Lower leg skin (tissue), 3 donors: ENCODE measurements at regions not wholly inside any gene's neighbourhood (a gene's known extent, or its start where the extent isn't known, plus 50 kb on each side); places are given as distances from the start of the nearest gene placed in this dataset.

Source experiments
- POLR2A ChIP-seq, 2 donors: fragments of 450-650 bp; IDR thresholded peaks; one replicate each; pipeline ENCODE4 v1.6.1; 2016 to 2017; ENCODE audit warnings: antibody characterized with exemption in 2 of 2, mild to moderate bottlenecking in 1 of 2, moderate library complexity in 1 of 2
- TF ChIP-seq, protein P1 (sequence below), 3 donors: fragments of 450-650 bp; IDR thresholded peaks; one replicate each; pipeline ENCODE4 v1.5.1; 2016; ENCODE audit warnings: antibody characterized with exemption in 3 of 3, mild to moderate bottlenecking in 3 of 3, moderate library complexity in 2 of 3

DNA sequence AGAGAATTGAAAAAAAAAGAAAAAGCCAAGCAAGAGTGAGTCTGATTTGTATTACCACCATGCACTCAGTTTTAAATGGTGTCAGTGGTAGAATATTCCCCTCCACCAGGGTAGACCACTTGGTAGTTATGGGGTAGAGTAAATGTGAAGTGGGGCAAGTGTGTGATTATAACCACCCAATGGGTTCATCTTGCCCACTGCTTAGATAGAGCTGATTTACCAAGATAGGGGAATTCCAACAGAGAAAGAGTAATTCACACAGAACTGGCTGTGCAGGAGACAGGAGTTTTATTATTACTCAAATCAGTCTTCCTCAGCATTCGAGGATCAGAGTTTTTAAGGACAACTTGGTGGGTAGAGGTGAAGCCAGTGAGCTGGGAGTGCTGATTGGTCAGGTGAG is 113.3 kb upstream of the RAI14 start:
- TF ChIP-seq POLR2A (IDR thresholded peaks at IDR 0.05): no peak
- TF ChIP-seq, protein P1, sequence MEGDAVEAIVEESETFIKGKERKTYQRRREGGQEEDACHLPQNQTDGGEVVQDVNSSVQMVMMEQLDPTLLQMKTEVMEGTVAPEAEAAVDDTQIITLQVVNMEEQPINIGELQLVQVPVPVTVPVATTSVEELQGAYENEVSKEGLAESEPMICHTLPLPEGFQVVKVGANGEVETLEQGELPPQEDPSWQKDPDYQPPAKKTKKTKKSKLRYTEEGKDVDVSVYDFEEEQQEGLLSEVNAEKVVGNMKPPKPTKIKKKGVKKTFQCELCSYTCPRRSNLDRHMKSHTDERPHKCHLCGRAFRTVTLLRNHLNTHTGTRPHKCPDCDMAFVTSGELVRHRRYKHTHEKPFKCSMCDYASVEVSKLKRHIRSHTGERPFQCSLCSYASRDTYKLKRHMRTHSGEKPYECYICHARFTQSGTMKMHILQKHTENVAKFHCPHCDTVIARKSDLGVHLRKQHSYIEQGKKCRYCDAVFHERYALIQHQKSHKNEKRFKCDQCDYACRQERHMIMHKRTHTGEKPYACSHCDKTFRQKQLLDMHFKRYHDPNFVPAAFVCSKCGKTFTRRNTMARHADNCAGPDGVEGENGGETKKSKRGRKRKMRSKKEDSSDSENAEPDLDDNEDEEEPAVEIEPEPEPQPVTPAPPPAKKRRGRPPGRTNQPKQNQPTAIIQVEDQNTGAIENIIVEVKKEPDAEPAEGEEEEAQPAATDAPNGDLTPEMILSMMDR (IDR thresholded peaks at IDR 0.05): no peak
